Psoas muscle (tissue), 7 donors: ENCODE measurements at regions not wholly inside any gene's neighbourhood (a gene's known extent, or its start where the extent isn't known, plus 50 kb on each side); places are given as distances from the start of the nearest gene placed in this dataset.

Source experiments
- ATAC-seq, 4 donors: fragments of 200-7000 bp; cut with Tn5 transposase; one replicate each; pipeline ENCODE4 v1.9.1; 2020; ENCODE audit warnings: moderate library complexity in 3 of 4, mild to moderate bottlenecking in 2 of 4
- DNase-seq, 2 donors: peaks; one replicate each; pipeline ENCODE4 v3.0.0-alpha.2; 2020
- H3K27ac ChIP-seq: fragments of 200-600 bp; one replicate; pipeline ENCODE4 v1.8.0; 2022
- H3K27me3 ChIP-seq, 3 donors: fragments of 200-600 bp in 1 of 3; one replicate each; pipeline versions ENCODE4 v1.6.1 to v1.8.0; 2013 to 2022; ENCODE audit warnings: low read length in 2 of 3, mild to moderate bottlenecking in 2 of 3, moderate library complexity in 1 of 3; ENCODE audit not compliant: insufficient read depth in 3 of 3
- H3K36me3 ChIP-seq, 2 donors: fragments of 200-600 bp in 1 of 2; one replicate each; pipeline versions ENCODE4 v1.6.1 to v1.8.0; 2013 to 2022; ENCODE audit warnings: low read depth in 1 of 2, mild to moderate bottlenecking in 1 of 2, moderate library complexity in 1 of 2; ENCODE audit not compliant: insufficient read depth in 1 of 2
- H3K4me1 ChIP-seq: fragments of 200-600 bp; one replicate; pipeline ENCODE4 v1.8.0; 2022
- H3K4me3 ChIP-seq: fragments of 200-600 bp; one replicate; pipeline ENCODE4 v1.8.0; 2022; ENCODE audit warnings: mild to moderate bottlenecking
- H3K9me3 ChIP-seq: fragments of 200-600 bp; one replicate; pipeline ENCODE4 v1.8.0; 2022
- CTCF ChIP-seq: fragments of 200-600 bp; IDR thresholded peaks from one replicate; pipeline ENCODE4 v1.8.0; 2022; ENCODE audit warnings: antibody characterized with exemption
- WGBS, 3 donors: extraction: QIAGEN DNeasy Blood & Tissue Kit; methylation state at CpG; one replicate each; pipeline versions ENCODE4 v1.1.6 to v1.1.7; 2013; 5-methylcytosine and 5-hydroxymethylcytosine counted together
- intact Hi-C, 2 donors: fragments of 100-400 bp; cut with DNase I; formaldehyde crosslinking; loops; one replicate each; pipeline versions ENCODE4 v1.11.0 to v1.14.2; 2022
- donor health status: healthy with polysubstance abuse.
- donor health status: DM: no; HTN: no; CAD: no; lungs with moderate emphysema.
- donor health status: Bipolar disorder and iron deficiency.
- donor health status: healthy.
- donor health status: DM: yes; HTN: yes; CAD: no.
- donor health status: DM: no; HTN: no; CAD: no.
- donor health status: DM: yes; HTN: yes; CAD: no.

- WGBS, 3 donors, result 52 to 58% (median 57%) methylated on average over 4 of the region's 4 CpGs
- H3K27ac ChIP-seq, result no peak overlapping the region
- no peaks in the 10 kb centered on the region for H3K27me3 ChIP-seq
- intact Hi-C loops, result no loop called here
- H3K4me3 ChIP-seq, result no peak overlapping the region
- TF ChIP-seq CTCF, result no peak
- no peaks in the 10 kb centered on the region for H3K36me3 ChIP-seq
- ATAC-seq (no peak), DNase-seq (no peak)
- no peaks in the 10 kb centered on the region for H3K9me3 ChIP-seq
- no peaks in the 10 kb centered on the region for H3K4me1 ChIP-seq
Observed at GRCh38 chr11:31960126-31960525, 130.7 kb upstream of the RCN1 start.

- H3K27me3 ChIP-seq, result no peaks in the 10 kb centered on the region
- DNase-seq, result no peak
- 63 to 73% (median 64%) methylated on average over 6 of the region's 6 CpGs for WGBS, 3 donors
- no peak overlapping the region for H3K27ac ChIP-seq
- H3K36me3 ChIP-seq, result no peaks in the 10 kb centered on the region
- no peak for TF ChIP-seq CTCF
- intact Hi-C loops, result no loop called here
- ATAC-seq, result no peak
- no peaks in the 10 kb centered on the region for H3K4me1 ChIP-seq
- no peak overlapping the region for H3K4me3 ChIP-seq
- no peaks in the 10 kb centered on the region for H3K9me3 ChIP-seq
Observed at GRCh38 chr11:31959716-31960115, 131.2 kb upstream of the RCN1 start.

- ATAC-seq, result peak in 2 of 4 donors; percentile 53 to 66
- no peak overlapping the region for H3K4me3 ChIP-seq
- peak; percentile 46 for TF ChIP-seq CTCF
- no peaks in the 10 kb centered on the region for H3K27me3 ChIP-seq
- H3K36me3 ChIP-seq, result no peaks in the 10 kb centered on the region
- 24 to 25% (median 24%) methylated on average over 15 of the region's 15 CpGs for WGBS, 3 donors
- H3K4me1 ChIP-seq, result no peaks in the 10 kb centered on the region
- H3K9me3 ChIP-seq, result no peaks in the 10 kb centered on the region
- intact Hi-C loops, result no loop called here
- DNase-seq, result peak; percentile 50 to 77
- no peak overlapping the region for H3K27ac ChIP-seq
Observed at GRCh38 chr11:31958076-31958735, 132.7 kb upstream of the RCN1 start.

GRCh38 chr11:31957674-31958073, 133.2 kb upstream of the RCN1 start:
- intact Hi-C loops, result loop anchor here in 1 of 2 donors (2.0 kb wide), 1 partner anchor 659 kb away; no protein-coding TSS in a partner anchor
- no peak for ATAC-seq
- no peaks in the 10 kb centered on the region for H3K9me3 ChIP-seq
- no peak for TF ChIP-seq CTCF
- 68 to 73% (median 70%) methylated on average over 7 of the region's 7 CpGs for WGBS, 3 donors
- H3K4me1 ChIP-seq, result no peaks in the 10 kb centered on the region
- H3K36me3 ChIP-seq, result no peaks in the 10 kb centered on the region
- H3K27ac ChIP-seq, result no peak overlapping the region
- no peak overlapping the region for H3K4me3 ChIP-seq
- no peaks in the 10 kb centered on the region for H3K27me3 ChIP-seq
- DNase-seq, result no peak

GRCh38 chr11:31956310-31956709, 134.6 kb upstream of the RCN1 start:
- TF ChIP-seq CTCF, result no peak
- no peaks in the 10 kb centered on the region for H3K36me3 ChIP-seq
- H3K27ac ChIP-seq, result no peak overlapping the region
- no peak overlapping the region for H3K4me3 ChIP-seq
- no peak for DNase-seq
- no peaks in the 10 kb centered on the region for H3K9me3 ChIP-seq
- no peak for ATAC-seq
- intact Hi-C loops, result loop anchor here in 1 of 2 donors (2.0 kb wide), 1 partner anchor 658 kb away; no protein-coding TSS in a partner anchor
- WGBS, 3 donors, result 86 to 91% (median 87%) methylated on average over 3 of the region's 3 CpGs
- no peaks in the 10 kb centered on the region for H3K4me1 ChIP-seq
- no peaks in the 10 kb centered on the region for H3K27me3 ChIP-seq
